GF-D8 (cell line): ENCODE measurements at regions not wholly inside any gene's neighbourhood (a gene's known extent, or its start where the extent isn't known, plus 50 kb on each side); places are given as distances from the start of the nearest gene placed in this dataset.

Source experiments
- DNase-seq: peaks from one replicate; lab custom pipeline; 2025; lab: John Stamatoyannopoulos, UW

DNA sequence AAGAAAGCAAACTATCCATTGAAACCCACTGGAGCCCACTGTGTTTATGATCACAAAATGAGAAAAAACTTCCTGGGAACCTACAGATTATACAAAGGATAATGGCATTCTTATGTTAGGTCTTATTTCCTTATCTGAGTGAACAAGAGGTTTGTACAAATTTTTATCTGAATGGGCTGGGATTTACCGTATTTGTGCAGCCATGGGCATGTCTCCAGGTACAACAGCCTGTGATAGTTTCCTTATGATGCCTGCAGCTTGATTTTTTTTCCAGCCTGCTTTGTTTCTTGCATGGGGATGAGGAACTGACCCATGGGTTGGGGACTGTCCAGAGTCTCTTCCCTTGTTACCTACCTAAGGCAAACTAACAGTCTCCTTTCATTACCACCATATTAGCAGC is 244.0 kb upstream of the RBMY1B start:
- no peak for DNase-seq

GRCh38 chrY:21287769-21288168 is 223.4 kb upstream of the RBMY1B start:
- DNase-seq = no peak

DNA sequence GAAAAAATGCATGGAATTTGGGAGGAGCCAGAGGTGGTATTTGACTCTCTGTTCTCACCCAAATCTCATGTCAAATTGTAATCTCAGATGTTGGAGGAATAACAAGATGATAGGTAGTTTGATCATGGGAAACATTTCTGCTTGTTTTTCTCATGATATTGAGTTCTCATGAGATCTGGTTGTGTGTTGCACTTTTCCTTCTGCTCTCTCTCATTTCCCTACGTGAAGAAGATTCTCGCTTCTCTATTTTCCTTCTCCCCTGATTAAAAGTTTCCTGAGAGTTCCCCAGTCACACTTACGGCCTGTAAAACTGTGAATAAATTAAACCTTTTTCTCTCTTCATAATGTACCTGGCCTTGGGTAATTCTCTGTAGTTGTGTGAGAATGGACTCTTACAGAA is 222.2 kb upstream of the RBMY1B start:
- DNase-seq = no peak

DNA sequence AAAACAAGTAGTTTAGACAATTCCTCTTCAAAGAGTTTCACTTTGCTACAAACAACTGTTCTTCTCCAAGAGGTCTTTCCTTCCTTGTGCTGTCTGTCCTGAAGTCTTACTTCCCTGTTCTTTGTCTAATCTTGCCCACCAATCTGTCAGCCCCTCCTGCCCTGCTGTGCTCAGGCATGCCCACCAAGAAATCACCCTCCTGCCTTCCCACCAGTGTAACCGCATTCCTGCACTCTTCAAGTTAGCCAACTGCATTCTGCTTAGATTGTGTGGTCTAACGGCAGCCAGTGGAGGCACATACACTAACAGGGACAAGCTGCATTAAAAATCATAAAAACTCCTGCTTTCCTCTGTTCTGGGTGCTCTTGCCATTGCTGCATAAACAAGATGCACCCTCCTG is 215.9 kb upstream of the RBMY1B start:
- DNase-seq = no peak

- no peak for DNase-seq
Observed at GRCh38 chrY:21302278-21302677, 208.9 kb upstream of the RBMY1B start.

DNA sequence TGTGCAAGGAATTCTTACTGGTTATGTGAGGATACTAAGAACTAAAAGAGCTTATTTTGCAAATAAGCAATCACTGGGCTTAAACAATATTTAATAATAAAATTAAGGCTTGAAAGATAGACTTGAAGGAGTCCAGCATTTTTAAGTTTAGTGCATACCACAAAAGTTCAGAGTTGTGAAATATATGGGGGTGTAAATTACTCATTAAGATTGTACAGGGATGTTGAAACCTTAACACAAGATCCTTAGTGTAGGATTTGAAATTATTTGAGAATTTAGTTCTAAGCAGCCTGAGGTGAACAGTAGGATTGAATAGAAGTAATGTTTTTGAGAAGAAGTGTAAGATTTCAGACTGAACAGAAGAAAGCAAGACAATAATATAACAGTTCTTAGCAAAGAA is 195.8 kb upstream of the RBMY1B start:
- DNase-seq = no peak
